Liver (tissue), 3 donors: ENCODE measurements at regions not wholly inside any gene's neighbourhood (a gene's known extent, or its start where the extent isn't known, plus 50 kb on each side); places are given as distances from the start of the nearest gene placed in this dataset.

ENCODE experiments used
- RAD21 ChIP-seq, 2 donors: IDR thresholded peaks; 2 replicates each; pipeline ENCODE4 v1.6.1; 2016; ENCODE audit warnings: antibody characterized with exemption in 2 of 2, mild to moderate bottlenecking in 2 of 2
- TAF1 ChIP-seq: conservative IDR thresholded peaks from 2 replicates; pipeline ENCODE4 v1.6.1; 2016; ENCODE audit warnings: antibody characterized with exemption, mild to moderate bottlenecking
- YY1 ChIP-seq: IDR thresholded peaks from 2 replicates; pipeline ENCODE4 v1.6.1; 2016; ENCODE audit warnings: antibody characterized with exemption, mild to moderate bottlenecking
- TF ChIP-seq, protein P1 (sequence below): fragments of 150-350 bp; IDR thresholded peaks from 2 replicates; pipeline ENCODE4 v1.5.1; 2017; ENCODE audit warnings: improper control_type of control experiment, low read depth, low read length; ENCODE audit not compliant: missing input control
- donor health status: healthy.
- donor health status: healthy.

DNA sequence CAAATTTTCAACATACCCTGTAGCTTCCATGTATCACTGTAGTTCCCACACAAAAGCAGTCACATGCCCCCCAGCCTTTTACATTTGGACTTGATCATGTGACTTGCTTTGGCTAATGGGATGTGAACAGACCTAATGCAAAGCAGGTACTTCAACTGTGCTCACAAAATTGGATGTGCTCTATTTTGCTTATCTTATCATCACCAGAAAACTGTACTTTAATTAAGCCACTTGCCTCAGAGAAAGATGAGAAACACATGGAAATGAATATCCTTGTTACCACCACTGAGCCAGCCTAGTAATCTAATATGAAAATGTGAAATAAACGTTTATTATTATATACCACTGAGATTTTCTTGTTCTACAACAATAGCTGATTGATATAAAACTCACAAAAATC is 402.7 kb upstream of the HTR2C start:
- TF ChIP-seq RAD21 (IDR thresholded peaks at IDR 0.05) (no peak), TAF1 (no peak), YY1 (no peak)
- TF ChIP-seq, protein P1, sequence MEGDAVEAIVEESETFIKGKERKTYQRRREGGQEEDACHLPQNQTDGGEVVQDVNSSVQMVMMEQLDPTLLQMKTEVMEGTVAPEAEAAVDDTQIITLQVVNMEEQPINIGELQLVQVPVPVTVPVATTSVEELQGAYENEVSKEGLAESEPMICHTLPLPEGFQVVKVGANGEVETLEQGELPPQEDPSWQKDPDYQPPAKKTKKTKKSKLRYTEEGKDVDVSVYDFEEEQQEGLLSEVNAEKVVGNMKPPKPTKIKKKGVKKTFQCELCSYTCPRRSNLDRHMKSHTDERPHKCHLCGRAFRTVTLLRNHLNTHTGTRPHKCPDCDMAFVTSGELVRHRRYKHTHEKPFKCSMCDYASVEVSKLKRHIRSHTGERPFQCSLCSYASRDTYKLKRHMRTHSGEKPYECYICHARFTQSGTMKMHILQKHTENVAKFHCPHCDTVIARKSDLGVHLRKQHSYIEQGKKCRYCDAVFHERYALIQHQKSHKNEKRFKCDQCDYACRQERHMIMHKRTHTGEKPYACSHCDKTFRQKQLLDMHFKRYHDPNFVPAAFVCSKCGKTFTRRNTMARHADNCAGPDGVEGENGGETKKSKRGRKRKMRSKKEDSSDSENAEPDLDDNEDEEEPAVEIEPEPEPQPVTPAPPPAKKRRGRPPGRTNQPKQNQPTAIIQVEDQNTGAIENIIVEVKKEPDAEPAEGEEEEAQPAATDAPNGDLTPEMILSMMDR = no peak
